Neural cell (in vitro differentiated cells): ENCODE measurements at regions not wholly inside any gene's neighbourhood (a gene's known extent, or its start where the extent isn't known, plus 50 kb on each side); places are given as distances from the start of the nearest gene placed in this dataset.

Experiments
- EP300 ChIP-seq: fragments of 450-650 bp; conservative IDR thresholded peaks from 2 replicates; pipeline ENCODE4 v1.6.1; 2014; ENCODE audit warnings: antibody characterized with exemption, mild to moderate bottlenecking, moderate library complexity; ENCODE audit not compliant: poor library complexity, severe bottlenecking
- EZH2 ChIP-seq: fragments of 200-600, 300-800 bp; shearing (Covaris generic), sonication (generic); IDR thresholded peaks from 2 replicates; pipeline ENCODE4 v1.6.1; 2014; ENCODE audit warnings: antibody characterized with exemption, low read length, borderline replicate concordance, mild to moderate bottlenecking; ENCODE audit not compliant: insufficient read depth, poor library complexity, severe bottlenecking
- POLR2AphosphoS5 ChIP-seq: IDR thresholded peaks from 2 replicates; pipeline ENCODE4 v1.6.1; 2012
- RAD21 ChIP-seq: fragments of 450-650 bp; conservative IDR thresholded peaks from 2 replicates; pipeline ENCODE4 v1.6.1; 2014; ENCODE audit warnings: antibody characterized with exemption, mild to moderate bottlenecking, moderate library complexity
- TAF1 ChIP-seq: IDR thresholded peaks from 2 replicates; pipeline ENCODE4 v1.6.1; 2012; ENCODE audit warnings: low read depth
- TF ChIP-seq, protein P1 (sequence below): fragments of 450-650 bp; IDR thresholded peaks from 2 replicates; pipeline ENCODE4 v1.5.1; 2014; ENCODE audit warnings: antibody characterized with exemption, mild to moderate bottlenecking, moderate library complexity; ENCODE audit not compliant: poor library complexity, severe bottlenecking

DNA sequence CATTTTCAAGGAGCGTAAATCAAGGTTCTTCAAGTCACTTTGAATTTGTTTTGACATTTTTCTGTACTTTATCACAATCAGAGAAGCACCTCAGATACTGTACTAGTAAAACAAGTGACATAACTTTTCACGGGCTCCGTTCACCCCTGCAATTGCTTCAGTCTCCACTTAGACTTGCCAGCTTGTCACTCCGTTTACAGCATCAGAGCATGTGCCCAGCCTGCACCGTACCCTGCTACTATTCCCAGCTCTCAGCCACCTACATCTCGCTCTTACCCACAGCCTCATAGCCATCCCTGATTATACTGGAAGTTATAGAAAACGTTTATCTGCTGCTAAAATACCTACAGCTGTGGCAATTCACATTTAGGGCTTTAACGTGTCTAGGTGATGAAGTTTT, 135.3 kb upstream of the TENM3 start:
- TF ChIP-seq, protein P1, sequence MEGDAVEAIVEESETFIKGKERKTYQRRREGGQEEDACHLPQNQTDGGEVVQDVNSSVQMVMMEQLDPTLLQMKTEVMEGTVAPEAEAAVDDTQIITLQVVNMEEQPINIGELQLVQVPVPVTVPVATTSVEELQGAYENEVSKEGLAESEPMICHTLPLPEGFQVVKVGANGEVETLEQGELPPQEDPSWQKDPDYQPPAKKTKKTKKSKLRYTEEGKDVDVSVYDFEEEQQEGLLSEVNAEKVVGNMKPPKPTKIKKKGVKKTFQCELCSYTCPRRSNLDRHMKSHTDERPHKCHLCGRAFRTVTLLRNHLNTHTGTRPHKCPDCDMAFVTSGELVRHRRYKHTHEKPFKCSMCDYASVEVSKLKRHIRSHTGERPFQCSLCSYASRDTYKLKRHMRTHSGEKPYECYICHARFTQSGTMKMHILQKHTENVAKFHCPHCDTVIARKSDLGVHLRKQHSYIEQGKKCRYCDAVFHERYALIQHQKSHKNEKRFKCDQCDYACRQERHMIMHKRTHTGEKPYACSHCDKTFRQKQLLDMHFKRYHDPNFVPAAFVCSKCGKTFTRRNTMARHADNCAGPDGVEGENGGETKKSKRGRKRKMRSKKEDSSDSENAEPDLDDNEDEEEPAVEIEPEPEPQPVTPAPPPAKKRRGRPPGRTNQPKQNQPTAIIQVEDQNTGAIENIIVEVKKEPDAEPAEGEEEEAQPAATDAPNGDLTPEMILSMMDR = no peak
- TF ChIP-seq RAD21 (no peak), EZH2 (no peak), EP300 (no peak), POLR2AphosphoS5 (no peak), TAF1 (no peak)
